Upper lobe of left lung (tissue), 4 donors: ENCODE measurements at regions not wholly inside any gene's neighbourhood (a gene's known extent, or its start where the extent isn't known, plus 50 kb on each side); places are given as distances from the start of the nearest gene placed in this dataset.

Source experiments
- CTCF ChIP-seq, 6 experiments: fragments of 450-650 bp in 4 of 6; fragments of 200-600 bp in 2 of 6; sonication (generic) in 2 of 6; IDR thresholded peaks; one replicate each; pipeline ENCODE4 v1.5.1; 2016 to 2019; ENCODE audit warnings: antibody characterized with exemption in 6 of 6
- POLR2A ChIP-seq, 4 donors: fragments of 450-650 bp; IDR thresholded peaks; one replicate each; pipeline ENCODE4 v1.5.1; 2016 to 2017; ENCODE audit warnings: antibody characterized with exemption in 4 of 4, mild to moderate bottlenecking in 2 of 4
- POLR2AphosphoS5 ChIP-seq, 2 donors: sonication (generic); formaldehyde crosslinking; IDR thresholded peaks; one replicate each; pipeline ENCODE4 v1.5.1; 2017; ENCODE audit warnings: antibody characterized with exemption in 2 of 2

GRCh38 chr16:85385463-85386331 lies 227.4 kb upstream of the GSE1 start:
- TF ChIP-seq CTCF (IDR thresholded peaks at IDR 0.05) (no peak), POLR2AphosphoS5 (IDR thresholded peaks at IDR 0.05) (no peak), POLR2A (IDR thresholded peaks at IDR 0.05) (no peak)
